ENCODE measurements at regions not wholly inside any gene's neighbourhood (a gene's known extent, or its start where the extent isn't known, plus 50 kb on each side); places are given as distances from the start of the nearest gene placed in this dataset.

GRCh38 chr4:123744664-123745290, 348.2 kb downstream of the SPRY1 start:
- Histone ChIP-seq H2AFZ (ENCODE audit: low read depth, low read length) (no peak overlapping the region), H3K4me2 (ENCODE audit: low read length) (no peak overlapping the region)

GRCh38 chr4:123747016-123747415, 350.4 kb downstream of the SPRY1 start:
- Histone ChIP-seq H3K9me3 (ENCODE audit: low read length) (no peaks in the 10 kb centered on the region), H3K27ac (ENCODE audit: low read length) (no peak overlapping the region), H3K27me3 (ENCODE audit: insufficient read depth, low read depth, low read length) (no peaks in the 10 kb centered on the region), H3K4me2 (ENCODE audit: low read length) (no peak overlapping the region), H3K9ac (ENCODE audit: low read length) (no peak overlapping the region), H3F3A (ENCODE audit: insufficient read depth, low read length, poor library complexity, severe bottlenecking) (no peaks in the 10 kb centered on the region), H2AFZ (ENCODE audit: low read depth, low read length) (no peak overlapping the region), H3K9me2 (ENCODE audit: insufficient read depth, low read length) (no peaks in the 10 kb centered on the region), H3K79me2 (replicated peaks; ENCODE audit: insufficient read depth, low read length) (no peaks in the 10 kb centered on the region), H4K20me1 (ENCODE audit: insufficient read depth) (no peaks in the 10 kb centered on the region), H3K36me3 (ENCODE audit: insufficient read depth, low read length) (no peaks in the 10 kb centered on the region), H3K4me3 (ENCODE audit: low read length) (no peak overlapping the region)
- TF ChIP-seq MXI1 (conservative IDR thresholded peaks at IDR 0.05; ENCODE audit: poor library complexity, severe bottlenecking) (no peak), SMC3 (conservative IDR thresholded peaks at IDR 0.05; ENCODE audit: poor library complexity) (no peak), POLR2AphosphoS5 (IDR thresholded peaks at IDR 0.05) (no peak), CTCF (IDR thresholded peaks at IDR 0.05; ENCODE audit: poor library complexity, severe bottlenecking) (no peak)

More at GRCh38 chr4:123744664-123745290, 348.2 kb downstream of the SPRY1 start:
- H3K9me3 ChIP-seq (ENCODE audit: low read length), result no peaks in the 10 kb centered on the region
- no peaks in the 10 kb centered on the region for H4K20me1 ChIP-seq (ENCODE audit: insufficient read depth)
- no peak overlapping the region for H3K4me3 ChIP-seq (ENCODE audit: low read length)
- H3K27me3 ChIP-seq (ENCODE audit: insufficient read depth, low read depth, low read length), result no peaks in the 10 kb centered on the region
- no peak overlapping the region for H3K9ac ChIP-seq (ENCODE audit: low read length)
- no peaks in the 10 kb centered on the region for H3K79me2 ChIP-seq (replicated peaks; ENCODE audit: insufficient read depth, low read length)
- H3F3A ChIP-seq (ENCODE audit: insufficient read depth, low read length, poor library complexity, severe bottlenecking), result no peaks in the 10 kb centered on the region
- H3K9me2 ChIP-seq (ENCODE audit: insufficient read depth, low read length), result no peaks in the 10 kb centered on the region
- TF ChIP-seq TAF1 (IDR thresholded peaks at IDR 0.05; ENCODE audit: low read depth) (no peak), EP300 (conservative IDR thresholded peaks at IDR 0.05; ENCODE audit: poor library complexity, severe bottlenecking) (no peak), CTCF (IDR thresholded peaks at IDR 0.05; ENCODE audit: poor library complexity, severe bottlenecking) (no peak), EZH2 (IDR thresholded peaks at IDR 0.05; ENCODE audit: borderline replicate concordance, insufficient read depth, low read length, poor library complexity, severe bottlenecking) (no peak), REST (IDR thresholded peaks at IDR 0.05; ENCODE audit: borderline replicate concordance) (no peak), SMC3 (conservative IDR thresholded peaks at IDR 0.05; ENCODE audit: poor library complexity) (no peak), RAD21 (conservative IDR thresholded peaks at IDR 0.05) (no peak)
- H3K27ac ChIP-seq (ENCODE audit: low read length), result no peak overlapping the region
- H3K36me3 ChIP-seq (ENCODE audit: insufficient read depth, low read length), result no peaks in the 10 kb centered on the region

All from neural cell (in vitro differentiated cells).